Thoracic aorta (tissue), 2 donors: ENCODE measurements at regions not wholly inside any gene's neighbourhood (a gene's known extent, or its start where the extent isn't known, plus 50 kb on each side); places are given as distances from the start of the nearest gene placed in this dataset.
A peak's percentile ranks its signal among the peaks of the same experiment; 100 is the strongest.
"Not testable (repeated sequence)": the region's sequence is repeated elsewhere in the genome, so short reads cannot be mapped to it uniquely, and the experiment has no call there.

Experiments used
- ATAC-seq: fragments of 150-250 bp; one replicate; pipeline ENCODE4 v1.8.0; 2017; ENCODE audit warnings: low read depth; ENCODE audit not compliant: insufficient number of reproducible peaks, low FRiP score
- DNase-seq: peaks from one replicate; pipeline ENCODE4 v3.0.0-alpha.2; 2020; ENCODE audit warnings: low spot score
- H3K27ac ChIP-seq, 2 donors: fragments of 200-600 bp; sonication (generic); 1 replicate in 1 of 2; 2 replicates in 1 of 2; pipeline ENCODE4 v1.5.1; 2016; ENCODE audit warnings: mild to moderate bottlenecking in 2 of 2, moderate library complexity in 2 of 2
- H3K27me3 ChIP-seq: fragments of 200-600 bp; sonication (generic); replicated peaks from 2 replicates; pipeline ENCODE4 v1.6.0; 2016; ENCODE audit warnings: mild to moderate bottlenecking; ENCODE audit not compliant: insufficient read depth
- H3K36me3 ChIP-seq: fragments of 200-600 bp; sonication (generic); one replicate; pipeline ENCODE4 v1.5.1; 2016
- H3K4me1 ChIP-seq, 2 donors: fragments of 200-600 bp; sonication (generic); 1 replicate in 1 of 2; 2 replicates in 1 of 2; pipeline versions ENCODE4 v1.5.1 to v1.6.0; 2016; ENCODE audit warnings: low read depth in 2 of 2, mild to moderate bottlenecking in 1 of 2; ENCODE audit not compliant: control insufficient read depth in 1 of 2
- H3K4me3 ChIP-seq: fragments of 200-600 bp; sonication (generic); 2 replicates; pipeline ENCODE4 v1.5.1; 2016; ENCODE audit warnings: mild to moderate bottlenecking
- H3K9me3 ChIP-seq: fragments of 200-600 bp; sonication (generic); 2 replicates; pipeline ENCODE4 v1.5.1; 2016

DNA sequence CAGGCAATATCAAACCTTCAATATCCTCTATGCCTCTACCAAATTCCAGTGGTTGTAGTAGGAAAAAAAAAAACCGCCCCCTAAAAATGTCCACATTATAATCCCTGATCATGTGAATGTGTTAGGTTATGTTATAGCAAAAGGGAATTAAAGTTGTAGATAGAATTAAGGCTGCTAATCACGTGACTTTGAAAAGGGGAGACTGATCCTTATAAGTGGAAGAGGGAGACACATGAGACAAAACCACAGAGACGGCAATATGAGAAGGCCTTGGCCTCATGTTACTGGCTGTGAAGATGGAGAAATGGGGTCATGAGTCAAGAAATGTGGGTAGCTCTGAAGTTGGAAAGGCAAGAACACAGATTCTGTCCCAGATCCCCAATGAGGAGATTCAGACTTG lies 1711.3 kb downstream of the KHDRBS2 start:
- H3K4me3 ChIP-seq, ATAC-seq, H3K27ac ChIP-seq, H3K9me3 ChIP-seq, H3K36me3 ChIP-seq, DNase-seq, H3K27me3 ChIP-seq: not testable (repeated sequence)
- peaks cover 0 to 10% of the 10 kb centered on the region in 2 donors for H3K4me1 ChIP-seq

DNA sequence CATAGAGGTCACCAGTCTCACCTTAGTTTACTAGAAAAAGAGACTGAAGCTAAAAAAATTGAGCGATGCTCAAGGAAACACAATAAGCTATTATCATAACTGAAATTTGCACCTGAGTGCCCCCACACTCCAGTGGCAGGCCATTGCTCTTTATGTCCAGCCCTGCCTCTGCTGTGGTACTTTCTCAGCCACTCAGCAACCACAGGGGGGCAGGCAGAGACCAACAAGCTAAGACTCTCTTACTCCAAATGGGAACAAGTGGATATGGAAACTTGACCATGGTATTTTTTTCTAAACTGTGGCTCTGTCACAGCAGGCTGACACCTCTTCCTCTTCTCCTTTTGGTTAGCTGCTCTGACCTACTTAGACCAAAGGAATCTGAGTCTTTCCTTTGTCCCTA lies 1713.4 kb downstream of the KHDRBS2 start:
- H3K4me3 ChIP-seq, H3K36me3 ChIP-seq, H3K27ac ChIP-seq, H3K27me3 ChIP-seq, H3K9me3 ChIP-seq, DNase-seq, ATAC-seq: not testable (repeated sequence)
- H3K4me1 ChIP-seq = peaks cover 0 to 20% of the 10 kb centered on the region in 2 donors

DNA sequence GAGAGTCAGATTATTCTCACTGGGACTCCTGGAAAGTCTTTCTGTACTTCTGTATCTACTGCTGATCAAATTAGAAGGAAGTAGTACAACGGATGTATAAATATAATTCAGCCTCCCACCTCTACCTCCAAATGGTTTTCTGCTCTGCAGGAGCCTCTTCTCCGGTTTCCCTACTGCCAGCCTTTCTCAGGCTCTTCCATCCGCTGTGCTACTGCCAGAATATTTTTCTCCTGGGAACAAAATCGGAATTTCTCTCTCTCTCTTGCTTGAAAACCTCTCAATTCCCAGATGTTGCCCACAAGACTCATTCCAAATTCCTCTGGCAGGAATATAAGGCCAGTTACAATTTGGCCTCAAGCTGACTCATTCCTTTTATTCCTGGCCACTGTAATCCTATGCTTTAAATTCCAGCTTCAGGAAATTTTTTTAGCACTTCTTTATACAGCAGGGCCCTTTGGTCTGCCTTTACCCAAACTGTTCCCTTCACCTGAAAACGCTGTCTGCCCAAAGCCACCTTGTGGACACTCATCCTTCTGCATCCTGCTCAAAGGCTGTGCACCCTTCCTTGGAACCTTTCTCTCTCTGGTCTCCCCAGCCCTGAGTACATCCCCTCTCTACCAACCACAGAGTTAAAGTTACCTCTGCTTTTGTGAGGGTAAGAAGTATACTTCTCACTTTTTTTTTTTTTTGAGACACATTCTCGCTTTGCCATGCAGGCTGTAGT lies 1714.6 kb downstream of the KHDRBS2 start:
- H3K36me3 ChIP-seq, H3K9me3 ChIP-seq, H3K27me3 ChIP-seq, DNase-seq, H3K4me3 ChIP-seq: not testable (repeated sequence)
- Histone ChIP-seq H3K27ac (peak overlapping the region in 1 of 2 donors; percentile 11), H3K4me1 (peaks cover 3 to 20% of the 10 kb centered on the region in 2 donors)
- peak; percentile 57 for ATAC-seq

DNA sequence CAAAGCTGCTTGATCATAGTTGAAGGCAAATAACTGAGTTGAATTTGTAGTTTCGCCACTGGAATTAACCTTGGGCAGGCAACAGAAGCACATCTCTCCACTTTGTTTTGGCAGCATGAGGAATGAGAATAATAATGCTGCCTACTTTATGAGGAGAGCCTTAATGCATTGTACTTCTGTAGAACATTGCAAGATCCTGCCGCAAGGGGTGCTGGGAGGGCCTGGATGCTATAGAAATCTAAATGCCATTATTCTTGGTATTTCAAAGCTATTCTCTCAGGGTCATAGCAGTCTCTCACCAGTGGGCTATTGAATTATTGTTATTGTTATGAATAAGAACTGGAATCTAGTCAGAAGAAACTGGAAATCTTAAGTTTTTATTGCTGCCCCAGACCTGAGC lies 1715.4 kb downstream of the KHDRBS2 start:
- H3K27me3 ChIP-seq, H3K9me3 ChIP-seq, H3K36me3 ChIP-seq, DNase-seq, H3K4me3 ChIP-seq, ATAC-seq: not testable (repeated sequence)
- peaks cover 3 to 20% of the 10 kb centered on the region in 2 donors for H3K4me1 ChIP-seq
- peak overlapping the region in 1 of 2 donors; percentile 11 for H3K27ac ChIP-seq

DNA sequence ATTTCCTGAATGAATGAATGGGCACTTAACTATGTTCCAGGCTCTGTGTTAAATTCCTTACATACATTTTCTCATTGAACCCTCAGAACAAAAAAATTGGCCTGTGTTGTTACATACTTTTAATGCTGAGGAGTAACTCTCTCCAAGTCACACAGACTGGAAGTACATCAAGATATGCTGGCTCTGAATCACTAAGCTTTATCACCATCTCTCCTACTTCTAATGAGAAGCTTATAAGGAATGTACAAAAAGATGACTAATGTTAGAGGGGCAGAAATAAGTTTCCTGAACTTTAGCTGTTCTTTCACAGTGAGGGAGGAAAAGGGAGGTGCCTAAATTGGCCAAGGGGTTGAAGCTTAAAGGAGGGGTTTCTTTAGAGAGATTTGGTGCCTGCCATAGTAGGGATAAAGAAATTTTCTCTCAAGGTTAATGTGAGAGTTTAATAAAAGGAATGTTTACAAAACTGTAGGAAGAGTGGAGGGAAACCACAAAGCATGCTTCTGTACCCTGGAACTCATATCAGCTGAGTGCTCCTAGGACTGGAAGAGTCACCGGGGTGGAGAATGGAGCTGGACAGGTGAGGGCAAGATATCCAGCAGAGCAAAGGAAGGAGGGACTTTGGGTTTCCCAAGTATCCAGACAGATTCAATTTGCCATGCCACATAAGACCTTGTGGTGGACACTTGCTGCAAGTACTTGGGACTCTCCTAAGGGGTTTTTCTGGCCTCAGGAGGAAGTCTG lies 1718.4 kb downstream of the KHDRBS2 start:
- peak; percentile 80 for ATAC-seq
- H3K4me3 ChIP-seq, H3K36me3 ChIP-seq, H3K9me3 ChIP-seq, H3K27me3 ChIP-seq, DNase-seq: not testable (repeated sequence)
- peaks cover 3 to 20% of the 10 kb centered on the region in 2 donors for H3K4me1 ChIP-seq
- peak overlapping the region in 1 of 2 donors; percentile 53 for H3K27ac ChIP-seq

DNA sequence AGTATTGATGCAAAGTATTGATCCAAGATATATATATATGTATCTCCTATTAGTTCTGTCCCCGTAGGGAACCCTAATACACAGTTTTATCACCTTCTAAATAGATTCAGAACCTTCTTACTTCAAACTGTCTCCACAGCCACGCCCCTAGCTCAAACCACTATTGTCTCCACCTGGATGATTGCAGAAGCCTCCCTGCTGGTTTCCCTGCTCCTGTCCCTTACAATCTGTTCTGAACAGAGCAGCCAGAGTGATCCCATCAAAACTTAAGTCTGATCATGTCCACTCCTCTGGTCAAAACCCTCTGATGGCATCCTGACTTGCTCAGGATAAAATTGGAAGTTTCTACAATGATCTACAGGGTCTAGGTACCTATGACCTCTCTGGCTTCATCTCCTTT lies 1719.6 kb downstream of the KHDRBS2 start:
- ATAC-seq, DNase-seq, H3K27ac ChIP-seq, H3K36me3 ChIP-seq, H3K9me3 ChIP-seq, H3K27me3 ChIP-seq, H3K4me3 ChIP-seq: not testable (repeated sequence)
- peaks cover 3 to 20% of the 10 kb centered on the region in 2 donors for H3K4me1 ChIP-seq

DNA sequence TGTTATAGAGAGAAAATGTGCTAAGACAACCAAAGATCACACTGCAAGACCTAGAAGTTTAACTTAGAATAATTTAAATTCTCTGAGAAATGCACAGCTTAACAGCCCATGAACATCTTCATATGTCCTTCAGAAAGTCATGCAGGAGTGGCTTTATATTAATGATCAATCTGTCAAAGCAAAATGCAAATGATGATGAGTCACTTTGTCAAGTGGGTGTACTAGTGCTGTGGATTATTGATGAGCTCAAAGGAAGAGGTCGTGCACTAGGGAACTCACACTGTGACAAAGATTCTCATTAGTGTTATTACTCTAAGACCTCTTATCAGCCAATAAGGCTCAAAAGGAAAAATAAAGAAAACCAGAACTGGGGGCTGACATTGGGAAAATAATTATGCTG lies 1726.3 kb downstream of the KHDRBS2 start:
- not testable (repeated sequence) for H3K27ac ChIP-seq, H3K4me3 ChIP-seq, H3K9me3 ChIP-seq, DNase-seq, ATAC-seq, H3K27me3 ChIP-seq, H3K4me1 ChIP-seq, H3K36me3 ChIP-seq

DNA sequence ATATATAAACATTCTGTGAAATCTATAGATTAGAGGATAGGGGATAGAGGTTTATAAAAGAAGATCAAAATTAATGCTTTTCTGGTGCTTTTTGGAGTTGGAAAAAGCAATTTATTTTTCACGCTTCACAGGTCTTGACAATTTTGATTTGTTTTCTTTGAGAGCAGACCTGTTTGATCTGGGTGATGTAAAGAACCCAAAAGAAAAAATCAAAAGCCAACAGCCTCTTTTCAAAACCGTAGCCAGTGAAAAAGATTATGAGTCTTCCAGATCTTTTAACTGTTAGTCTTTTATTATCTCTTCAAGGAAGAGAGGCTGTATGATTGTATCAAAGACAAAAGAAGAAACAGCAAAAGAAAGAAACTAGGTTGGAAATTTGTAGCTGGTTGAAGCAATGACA lies 1738.7 kb downstream of the KHDRBS2 start:
- DNase-seq, H3K9me3 ChIP-seq, H3K4me1 ChIP-seq, H3K4me3 ChIP-seq, H3K36me3 ChIP-seq, H3K27ac ChIP-seq, ATAC-seq, H3K27me3 ChIP-seq: not testable (repeated sequence)

DNA sequence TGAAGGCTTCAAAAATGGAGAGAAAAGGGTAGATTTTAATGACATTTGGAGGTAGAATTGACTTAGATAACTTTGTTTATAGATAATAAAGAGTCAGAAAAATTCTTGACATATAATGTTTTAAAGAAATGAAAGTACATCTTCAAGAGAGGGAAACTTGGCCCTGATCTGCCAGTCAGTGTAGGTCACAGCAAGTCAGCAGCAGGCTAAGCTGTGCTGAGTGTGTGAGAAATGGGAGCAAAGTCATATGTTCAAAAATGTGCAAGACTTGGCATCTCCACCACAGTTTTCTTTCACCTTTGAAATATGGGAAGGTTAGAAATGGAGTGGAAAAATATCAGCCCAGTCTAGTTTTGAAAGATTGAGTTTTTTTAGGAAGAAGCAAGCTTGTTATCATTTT lies 1761.3 kb downstream of the KHDRBS2 start:
- not testable (repeated sequence) for H3K36me3 ChIP-seq, H3K4me1 ChIP-seq, H3K4me3 ChIP-seq, H3K9me3 ChIP-seq, DNase-seq, H3K27ac ChIP-seq, ATAC-seq, H3K27me3 ChIP-seq

DNA sequence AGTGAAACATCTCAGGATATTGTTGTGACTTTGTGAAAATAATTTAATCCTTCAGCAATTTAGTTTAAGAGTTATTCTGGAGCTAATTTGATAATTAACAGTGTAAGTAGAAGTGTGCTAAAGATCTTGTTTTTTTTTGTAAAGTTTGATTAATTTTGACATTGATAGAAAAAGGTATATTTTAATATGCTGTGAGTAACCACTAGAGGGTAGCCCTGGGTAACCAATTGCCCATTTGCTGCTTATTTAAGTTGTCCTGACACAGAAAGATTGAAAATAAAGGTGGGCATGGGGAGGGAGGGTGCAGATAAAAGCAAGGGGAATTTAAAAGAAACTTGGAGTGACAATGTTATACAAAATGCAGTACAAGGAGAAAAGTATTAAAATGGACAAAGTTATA lies 1808.3 kb downstream of the KHDRBS2 start:
- H3K27ac ChIP-seq, H3K36me3 ChIP-seq, ATAC-seq, DNase-seq, H3K4me3 ChIP-seq, H3K27me3 ChIP-seq, H3K4me1 ChIP-seq, H3K9me3 ChIP-seq: not testable (repeated sequence)

DNA sequence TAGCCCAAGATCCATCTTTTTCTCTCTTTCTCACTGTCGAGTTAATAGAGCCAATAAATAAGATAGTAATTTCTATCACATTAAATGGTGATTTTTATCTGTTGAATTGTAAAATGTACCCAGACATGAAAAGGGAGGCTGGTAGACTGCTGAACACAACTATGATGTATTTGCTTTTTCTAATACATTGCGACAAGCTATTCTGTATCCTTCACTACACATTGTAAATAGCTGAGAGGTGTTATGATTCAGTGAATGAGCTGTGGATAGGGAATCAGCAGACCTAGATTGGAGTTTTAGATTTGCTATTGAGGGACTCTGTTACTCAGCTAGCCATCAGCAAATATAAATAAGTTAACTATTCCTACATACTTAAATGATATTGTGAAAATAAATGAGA lies 1812.2 kb downstream of the KHDRBS2 start:
- H3K4me1 ChIP-seq, DNase-seq, H3K9me3 ChIP-seq, ATAC-seq, H3K36me3 ChIP-seq, H3K4me3 ChIP-seq, H3K27me3 ChIP-seq, H3K27ac ChIP-seq: not testable (repeated sequence)

DNA sequence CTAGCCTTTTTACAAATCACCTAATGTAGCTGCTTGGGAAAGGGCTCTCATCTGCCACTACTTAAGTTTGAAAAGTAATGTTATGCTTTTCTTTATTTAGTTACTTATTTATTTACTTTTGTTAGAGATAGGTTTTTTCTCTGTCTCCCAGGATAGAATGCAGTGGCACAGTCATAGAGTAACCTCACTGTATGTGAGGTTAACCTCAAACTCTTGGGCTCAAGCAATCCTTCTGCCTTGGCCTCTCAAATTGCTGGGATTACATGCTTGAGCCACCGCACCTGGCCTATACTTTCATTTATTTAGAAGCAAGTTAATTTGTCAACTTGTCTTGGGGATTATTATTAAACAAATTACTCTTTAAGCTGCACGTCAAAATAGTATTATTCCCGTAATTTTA lies 1814.6 kb downstream of the KHDRBS2 start:
- DNase-seq, ATAC-seq, H3K4me1 ChIP-seq, H3K9me3 ChIP-seq, H3K27ac ChIP-seq, H3K36me3 ChIP-seq, H3K27me3 ChIP-seq, H3K4me3 ChIP-seq: not testable (repeated sequence)
